ENCODE measurements at regions not wholly inside any gene's neighbourhood (a gene's known extent, or its start where the extent isn't known, plus 50 kb on each side); places are given as distances from the start of the nearest gene placed in this dataset.

- no peaks in the 10 kb centered on the region for H3K4me1 ChIP-seq
- peaks cover 0 to 17% (median 3%) of the 10 kb centered on the region in 12 donors for H3K9me3 ChIP-seq
- no peak overlapping the region for H3K4me3 ChIP-seq
- no peak overlapping the region for H3K27ac ChIP-seq
- no peak for DNase-seq
- no peaks in the 10 kb centered on the region for H3K27me3 ChIP-seq
- H3K36me3 ChIP-seq = no peaks in the 10 kb centered on the region
- WGBS, 4 donors = 73 to 80% (median 76%) methylated on average over 1 of the region's 1 CpG
- intact Hi-C loops (cut with DNase I) = no loop called here
- ATAC-seq = no peak
- TF ChIP-seq POLR2A (IDR thresholded peaks at IDR 0.05) = no peak
Observed at GRCh38 chr15:23514484-23514883, 51.0 kb upstream of the MKRN3 start.

- H3K36me3 ChIP-seq = no peaks in the 10 kb centered on the region
- no peaks in the 10 kb centered on the region for H3K27me3 ChIP-seq
- no peaks in the 10 kb centered on the region for H3K4me1 ChIP-seq
- DNase-seq (no peak), ATAC-seq (no peak)
- H3K4me3 ChIP-seq = no peak overlapping the region
- H3K27ac ChIP-seq = no peak overlapping the region
- H3K9me3 ChIP-seq = peaks cover 0 to 23% (median 5%) of the 10 kb centered on the region in 12 donors
- TF ChIP-seq CTCF (IDR thresholded peaks at IDR 0.05) = no peak
- no peak for TF ChIP-seq POLR2A (IDR thresholded peaks at IDR 0.05)
- intact Hi-C loops (cut with DNase I) = no loop called here
Observed at GRCh38 chr15:23506762-23507161, 58.7 kb upstream of the MKRN3 start.

GRCh38 chr15:23503980-23504379 is 56.9 kb upstream of the GOLGA6L2 start:
- intact Hi-C loops (cut with DNase I) = no loop called here

GRCh38 chr15:23503576-23503975 is 56.5 kb upstream of the GOLGA6L2 start:
- intact Hi-C loops (cut with DNase I) = no loop called here
- Histone ChIP-seq H3K27me3 (no peaks in the 10 kb centered on the region), H3K27ac (no peak overlapping the region), H3K9me3 (no peaks in the 10 kb centered on the region), H3K4me3 (no peak overlapping the region), H3K4me1 (no peaks in the 10 kb centered on the region), H3K36me3 (no peaks in the 10 kb centered on the region)
- no peak for TF ChIP-seq CTCF (IDR thresholded peaks at IDR 0.05)
- TF ChIP-seq POLR2A (IDR thresholded peaks at IDR 0.05) = no peak
- WGBS, 4 donors = 48 to 61% (median 54%) methylated on average over 4 of the region's 4 CpGs
- DNase-seq = no peak
- no peak for ATAC-seq

More at GRCh38 chr15:23503980-23504379, 56.9 kb upstream of the GOLGA6L2 start:
- Histone ChIP-seq H3K4me1 (no peaks in the 10 kb centered on the region), H3K4me3 (no peak overlapping the region), H3K36me3 (no peaks in the 10 kb centered on the region), H3K27me3 (no peaks in the 10 kb centered on the region), H3K9me3 (peaks cover 0 to 2% (median 0%) of the 10 kb centered on the region in 12 donors), H3K27ac (no peak overlapping the region)
- WGBS, 4 donors = 53 to 61% (median 58%) methylated on average over 3 of the region's 3 CpGs
- no peak for TF ChIP-seq POLR2A (IDR thresholded peaks at IDR 0.05)
- no peak for TF ChIP-seq CTCF (IDR thresholded peaks at IDR 0.05)
- DNase-seq (no peak), ATAC-seq (no peak)

- no peaks in the 10 kb centered on the region for H3K4me1 ChIP-seq
- intact Hi-C loops (cut with DNase I) = no loop called here
- H3K27me3 ChIP-seq = no peaks in the 10 kb centered on the region
- no peak for ATAC-seq
- no peaks in the 10 kb centered on the region for H3K36me3 ChIP-seq
- 6 to 46% (median 7%) methylated on average over 2 of the region's 2 CpGs for WGBS, 4 donors
- no peak overlapping the region for H3K4me3 ChIP-seq
- TF ChIP-seq POLR2A (IDR thresholded peaks at IDR 0.05) (no peak), CTCF (IDR thresholded peaks at IDR 0.05) (peak in 8 of 12 donors; percentile 10 to 43 (median 26))
- H3K27ac ChIP-seq = no peak overlapping the region
- no peak for DNase-seq
- H3K9me3 ChIP-seq = no peaks in the 10 kb centered on the region
Observed at GRCh38 chr15:23497710-23498111, 50.7 kb upstream of the GOLGA6L2 start.

All from heart left ventricle (tissue), 16 donors.